Esophagus mucosa (tissue), 1 donor: ENCODE measurements at regions not wholly inside any gene's neighbourhood (a gene's known extent, or its start where the extent isn't known, plus 50 kb on each side); places are given as distances from the start of the nearest gene placed in this dataset.
"Not testable (repeated sequence)": the region's sequence is repeated elsewhere in the genome, so short reads cannot be mapped to it uniquely, and the experiment has no call there.

Experiments used
- ATAC-seq: fragments of 200-7000 bp; cut with Tn5 transposase; one replicate; pipeline ENCODE4 v1.9.1; 2020
- donor health status: DM: yes; HTN: yes; CAD: no.

DNA sequence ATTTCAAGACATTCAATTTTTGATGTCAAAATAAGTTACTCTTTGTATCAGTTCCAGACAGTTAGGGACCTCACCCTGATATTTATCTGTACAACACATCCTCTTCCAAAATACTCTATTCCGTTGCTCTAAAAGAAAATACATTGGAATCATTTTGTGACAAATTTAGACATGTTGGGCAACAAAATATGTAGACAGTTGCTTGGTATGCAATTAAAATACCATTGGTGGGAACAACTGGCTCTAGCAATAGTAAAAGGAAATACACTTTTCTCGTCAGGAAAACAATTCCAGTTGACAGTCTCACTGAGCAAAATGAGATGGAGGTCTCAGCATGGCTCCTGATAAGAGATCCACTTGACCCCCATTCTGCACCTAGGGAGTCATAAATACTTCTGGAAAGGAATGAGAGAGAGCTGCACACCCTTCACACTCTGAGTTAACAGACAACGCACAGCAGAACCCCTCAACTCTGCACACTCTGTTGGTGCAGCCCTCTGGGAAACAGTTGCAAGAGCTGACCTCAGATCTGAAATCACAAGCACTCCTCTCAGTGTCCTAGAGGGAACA, 171.3 kb upstream of the NT5E start:
- ATAC-seq, result no peak

DNA sequence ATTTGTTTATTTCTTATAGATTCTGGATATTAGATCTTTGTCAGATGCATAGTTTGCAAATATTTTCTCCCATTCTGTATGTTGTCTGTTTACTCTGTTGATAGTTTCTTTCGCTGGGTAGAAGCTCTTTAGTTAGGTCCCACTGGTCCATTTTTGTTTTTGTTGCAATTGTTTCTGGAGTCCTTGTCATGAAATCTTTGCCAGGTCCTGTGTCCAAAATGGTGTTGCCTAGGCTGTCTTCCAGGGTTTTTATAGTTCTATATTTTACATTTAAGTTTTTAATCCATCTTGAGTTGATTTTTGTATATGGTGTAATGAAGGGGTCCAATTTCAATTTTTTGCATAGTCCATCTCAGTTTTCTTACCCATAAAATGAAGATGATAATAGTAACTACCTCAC, 173.9 kb upstream of the NT5E start:
- not testable (repeated sequence) for ATAC-seq

DNA sequence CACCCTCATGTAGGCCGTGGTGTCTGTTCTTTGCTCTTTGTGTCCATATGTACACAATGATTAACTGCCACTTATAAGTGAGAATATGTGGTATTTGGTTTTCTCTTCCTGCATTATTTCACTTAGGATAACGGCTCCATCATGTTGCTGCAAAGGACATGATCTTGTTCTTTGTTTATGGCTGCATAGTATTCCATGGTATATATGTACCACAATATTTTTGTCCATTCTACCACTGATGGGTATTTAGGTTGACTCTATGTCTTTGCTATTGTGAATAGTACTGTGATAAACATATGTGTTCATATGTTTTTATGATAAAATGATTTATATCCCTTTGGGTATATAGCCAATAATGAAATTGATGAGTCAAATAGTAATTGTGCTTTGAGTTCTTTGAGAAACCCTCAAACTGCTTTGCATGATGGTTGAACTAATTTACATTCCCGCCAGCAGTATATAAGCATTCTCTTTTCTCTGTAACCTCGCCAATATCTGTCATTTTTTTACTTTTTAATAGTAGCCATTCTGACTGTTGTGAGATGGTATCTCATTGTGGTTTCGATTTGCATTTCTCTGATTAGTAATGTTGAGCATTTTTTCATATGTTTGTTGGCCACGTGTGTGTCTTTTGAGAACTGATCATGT, 174.4 kb upstream of the NT5E start:
- no peak for ATAC-seq

DNA sequence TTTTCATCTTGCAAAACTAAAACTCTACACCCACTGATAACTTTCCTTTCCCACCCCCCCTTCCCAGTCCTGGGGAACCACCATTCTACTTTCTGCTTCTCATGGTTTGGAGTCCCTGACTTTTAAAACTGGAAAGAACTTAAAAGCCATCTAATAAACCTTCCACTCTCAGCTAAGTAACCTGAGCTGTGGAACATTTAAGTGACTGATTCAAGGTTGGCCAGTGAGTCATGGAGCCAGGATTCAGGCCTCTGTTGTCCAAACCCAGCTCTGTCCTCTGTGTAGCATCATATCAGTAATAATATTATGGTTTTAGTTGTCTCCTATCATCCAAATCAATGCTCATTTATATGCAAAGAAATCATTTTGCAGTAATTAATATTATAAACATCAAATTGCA, 176.0 kb upstream of the NT5E start:
- ATAC-seq, result no peak

DNA sequence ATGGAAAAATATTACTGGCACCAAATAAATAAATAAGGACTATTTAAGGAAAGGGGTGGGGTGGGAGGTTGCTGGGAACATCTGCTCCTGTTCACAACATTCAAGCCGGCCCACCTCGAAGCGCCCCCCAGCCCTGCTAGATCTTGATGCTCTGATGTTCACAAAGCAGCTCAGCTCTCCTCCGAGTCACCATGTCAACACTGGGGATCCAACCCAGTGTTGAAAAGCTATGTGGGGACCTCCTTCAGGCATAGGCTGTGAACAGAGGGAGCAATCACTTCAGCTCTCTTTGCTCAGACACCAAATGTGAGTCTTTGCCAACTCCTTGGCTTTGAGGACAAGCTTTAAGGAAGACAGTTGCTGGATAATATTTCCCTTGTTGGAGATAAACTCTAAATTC, 176.8 kb upstream of the NT5E start:
- ATAC-seq, result no peak

DNA sequence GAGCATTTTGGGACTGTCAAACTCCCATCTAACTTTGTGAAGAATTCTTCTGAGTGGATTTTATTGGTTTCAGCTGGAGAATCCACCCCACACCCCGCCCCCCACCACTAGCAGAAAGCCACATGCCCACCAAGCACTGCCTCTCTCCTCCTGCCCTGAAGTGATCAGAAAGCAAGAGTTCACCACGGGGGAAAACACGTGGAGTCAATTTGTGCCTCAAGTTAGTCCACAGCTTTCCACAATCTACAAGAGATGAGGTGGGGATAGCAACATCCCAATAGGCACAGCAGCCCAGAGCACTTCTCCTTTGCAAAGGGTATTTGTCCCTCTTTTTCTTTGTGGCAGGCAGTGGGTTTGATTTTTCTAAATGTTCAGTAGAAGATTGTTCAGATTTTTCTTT, 177.3 kb upstream of the NT5E start:
- ATAC-seq, result no peak

DNA sequence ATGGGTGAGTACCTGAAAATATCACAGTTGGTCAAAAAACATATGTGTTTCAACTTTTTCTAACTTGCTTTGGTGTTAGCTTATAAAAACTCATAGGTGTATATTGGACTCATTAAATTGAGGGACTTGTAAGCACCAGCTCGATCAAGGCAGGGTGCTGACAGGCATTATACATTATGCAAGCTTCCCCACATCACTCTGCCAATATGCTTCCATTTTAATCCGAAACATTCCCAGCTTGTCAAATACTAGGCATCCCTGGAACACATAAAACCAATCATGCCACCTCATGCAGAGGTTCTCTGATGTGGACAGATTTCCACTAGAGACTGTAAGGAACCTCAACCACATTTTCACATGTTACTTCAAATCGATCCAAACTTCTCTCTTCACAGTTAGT, 187.3 kb upstream of the NT5E start:
- no peak for ATAC-seq

DNA sequence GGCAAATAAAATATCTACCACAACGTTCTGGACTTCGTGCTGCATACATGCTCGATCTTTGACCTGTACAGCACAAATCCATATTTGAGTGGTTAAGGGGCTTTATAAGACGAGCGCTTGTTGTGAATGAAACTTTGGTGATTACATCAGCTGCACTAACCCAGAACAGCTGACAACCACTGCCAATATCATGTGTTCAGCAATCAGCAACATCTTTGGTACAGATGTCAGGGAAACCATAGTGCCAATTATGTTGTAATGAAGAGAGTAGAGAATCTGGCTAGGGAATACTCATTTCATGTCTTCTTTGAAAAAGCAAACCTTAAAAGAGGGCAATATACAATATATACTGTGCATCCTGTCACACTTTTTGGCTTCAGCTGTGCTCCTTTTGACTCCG, 188.6 kb upstream of the NT5E start:
- no peak for ATAC-seq

DNA sequence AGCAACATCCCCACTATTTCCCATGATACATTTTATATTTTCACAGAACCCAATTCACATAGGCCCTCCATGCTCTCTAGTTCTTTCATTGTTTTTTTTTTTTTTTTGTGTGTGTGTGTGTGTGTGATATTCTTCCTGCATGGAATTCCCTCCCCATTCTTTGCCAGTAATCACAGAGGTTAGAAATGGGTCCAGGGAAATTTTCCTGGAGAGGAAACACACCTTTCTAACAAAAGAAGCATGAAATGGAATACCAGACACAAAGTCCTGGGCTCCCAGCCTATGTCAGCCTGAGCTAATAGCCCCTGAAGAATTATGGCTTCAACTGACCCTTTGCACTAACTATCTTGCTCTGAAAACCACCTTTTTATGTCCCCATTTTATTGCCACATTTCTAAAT, 194.2 kb upstream of the NT5E start:
- no peak for ATAC-seq

DNA sequence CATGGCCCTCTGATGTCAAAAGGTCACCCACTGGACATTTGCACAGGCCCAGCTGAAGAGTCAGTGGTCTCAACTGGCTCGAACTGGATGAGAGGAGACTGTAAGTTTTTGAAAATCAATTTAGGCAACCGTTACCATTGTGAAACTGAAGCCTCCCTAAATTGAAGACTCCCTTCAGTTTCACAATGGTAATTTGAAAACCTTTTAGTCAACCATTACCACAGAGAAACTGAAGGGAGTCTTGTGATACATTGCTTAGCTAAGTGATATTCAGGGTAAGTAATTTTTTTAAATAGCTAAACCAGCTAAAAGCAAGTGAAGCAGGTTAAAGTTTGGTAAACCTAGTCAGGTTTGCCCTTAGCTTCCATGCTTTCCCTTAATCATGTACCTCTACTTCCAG, 197.3 kb upstream of the NT5E start:
- ATAC-seq, result no peak

DNA sequence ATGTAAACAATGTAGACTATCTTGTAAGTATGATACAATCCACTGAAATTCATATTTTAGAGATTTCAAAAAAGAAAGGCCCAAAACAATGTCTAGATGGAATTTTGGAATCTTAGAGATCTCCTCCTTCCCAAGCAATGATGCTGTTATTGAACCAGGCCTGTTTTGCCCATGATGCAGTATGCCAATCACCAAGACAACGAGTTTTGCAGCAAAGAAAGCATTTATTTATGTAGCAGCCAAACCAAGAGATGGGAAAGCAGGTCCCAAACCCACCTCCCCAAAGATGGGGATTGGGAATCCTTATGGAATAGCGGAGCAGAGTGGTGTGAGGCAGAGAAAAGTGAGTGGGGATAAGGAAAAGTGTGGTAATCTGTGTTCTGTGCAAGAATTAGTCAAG, 197.8 kb upstream of the NT5E start:
- ATAC-seq, result no peak

DNA sequence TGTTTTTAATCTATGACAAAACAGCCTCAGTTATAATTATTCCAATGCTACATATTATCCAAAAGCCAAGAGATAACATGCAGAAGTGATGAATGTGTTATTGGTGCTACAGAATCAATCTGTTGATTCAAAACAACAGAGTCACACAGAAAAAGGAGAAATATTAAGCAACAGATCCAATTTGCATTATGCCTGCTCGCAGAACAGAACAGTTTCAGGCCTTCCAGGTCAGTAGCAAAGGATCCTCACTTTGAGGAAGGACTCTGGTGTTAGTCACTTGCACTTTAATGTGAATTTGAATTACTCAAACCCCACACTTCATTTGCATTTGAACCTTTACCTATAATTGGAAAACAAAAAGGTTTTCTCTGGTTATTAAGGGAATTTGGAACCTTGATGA, 198.6 kb upstream of the NT5E start:
- no peak for ATAC-seq

DNA sequence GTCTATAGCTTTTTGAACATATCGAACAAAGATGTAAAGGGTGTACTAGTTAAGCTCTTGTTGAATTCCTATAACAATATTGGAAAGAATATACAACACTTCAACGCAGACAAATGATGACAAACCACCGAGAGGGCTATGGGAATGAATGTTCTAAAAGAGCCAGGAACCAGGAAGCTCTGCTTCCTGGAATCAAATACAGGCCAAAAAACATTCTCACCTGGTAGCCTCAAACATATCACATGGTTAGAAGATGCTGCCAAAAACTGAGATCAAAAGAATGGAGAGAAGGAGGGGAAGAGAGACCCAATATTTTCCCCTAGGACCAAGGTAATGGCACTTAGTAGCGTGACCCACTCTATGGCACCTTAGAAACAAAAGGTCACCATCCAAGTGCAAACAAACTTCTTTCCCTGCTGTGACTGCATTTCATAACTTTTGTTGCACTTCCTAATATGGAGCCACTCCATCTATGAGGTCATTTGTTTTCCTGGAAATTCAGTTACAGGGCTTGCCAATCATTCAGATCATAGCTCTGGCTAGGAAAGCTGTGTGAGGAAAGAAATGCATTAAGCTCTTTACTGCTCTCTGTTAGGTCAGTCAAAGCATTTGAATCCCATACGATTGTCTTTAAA, 199.2 kb upstream of the NT5E start:
- ATAC-seq, result no peak

DNA sequence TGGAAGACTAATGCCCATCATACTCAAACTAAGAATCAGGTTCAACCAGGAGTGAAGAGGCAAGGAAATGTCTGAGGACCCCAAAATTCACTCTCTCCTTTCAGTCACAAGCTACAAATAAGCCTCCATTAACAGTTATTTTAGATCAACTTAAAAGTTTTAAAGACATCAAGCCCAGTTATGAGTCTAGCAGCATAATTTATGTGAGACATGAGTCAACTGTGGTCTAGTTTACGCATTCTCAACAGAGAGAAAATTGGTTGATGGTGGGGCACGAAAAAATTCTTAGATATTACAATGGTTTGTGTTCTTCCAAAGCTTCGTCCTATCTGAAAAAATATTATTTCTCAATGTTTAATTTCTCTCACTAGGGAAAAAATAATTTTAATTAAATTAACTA, 204.9 kb upstream of the NT5E start:
- no peak for ATAC-seq

DNA sequence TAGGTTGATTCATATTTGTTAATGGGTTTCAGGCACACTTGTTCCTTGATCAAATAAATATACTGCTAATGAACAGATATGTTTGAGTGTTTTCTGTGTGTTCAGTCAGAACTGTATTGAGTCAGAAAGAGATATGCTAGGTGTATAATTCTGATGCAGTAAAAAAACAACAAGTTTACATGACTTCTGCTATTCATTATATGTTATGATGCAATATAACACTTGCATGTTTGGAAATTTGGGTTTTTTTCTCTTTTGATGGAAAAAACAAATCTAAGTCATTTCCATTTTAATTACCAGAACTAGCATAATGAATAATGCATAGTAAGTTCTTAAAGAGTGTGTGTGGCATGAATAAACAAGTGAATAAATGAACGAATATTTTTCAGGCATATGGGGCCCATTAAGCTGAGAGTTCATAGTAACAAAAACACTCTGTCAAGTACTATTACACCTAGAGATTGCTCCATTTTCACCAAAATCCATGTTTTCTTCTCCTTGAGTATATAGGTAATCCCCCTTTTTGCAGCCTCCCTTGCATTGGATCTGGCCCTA, 208.3 kb upstream of the NT5E start:
- ATAC-seq, result no peak

DNA sequence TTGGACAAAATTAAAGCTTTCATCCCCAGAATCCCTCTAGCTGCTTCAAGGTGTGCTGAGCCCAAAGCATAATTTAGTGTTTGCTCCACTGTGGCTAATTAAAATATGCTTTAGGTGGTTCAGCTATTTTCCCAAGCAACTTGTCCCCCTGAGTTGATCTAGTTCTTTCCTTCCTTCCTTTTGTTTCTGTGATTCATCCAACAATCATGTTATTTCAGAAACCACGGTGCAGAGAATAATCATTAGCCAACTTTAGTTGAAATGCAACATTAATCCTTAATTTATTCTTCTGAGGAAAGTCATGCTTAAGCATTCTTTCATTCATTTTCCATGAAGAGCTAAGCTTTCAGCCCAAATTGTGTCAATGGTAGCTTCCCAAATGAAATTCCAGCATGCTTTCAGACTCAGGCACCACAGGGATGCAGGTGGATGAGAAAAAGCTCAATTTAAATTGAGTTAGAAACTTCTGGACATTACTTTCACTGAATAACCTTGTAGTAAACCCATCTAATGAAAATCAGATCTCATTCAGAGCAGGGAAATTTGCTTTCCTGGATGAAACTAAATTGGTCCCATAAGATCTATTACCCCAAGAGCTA, 209.0 kb upstream of the NT5E start:
- no peak for ATAC-seq

DNA sequence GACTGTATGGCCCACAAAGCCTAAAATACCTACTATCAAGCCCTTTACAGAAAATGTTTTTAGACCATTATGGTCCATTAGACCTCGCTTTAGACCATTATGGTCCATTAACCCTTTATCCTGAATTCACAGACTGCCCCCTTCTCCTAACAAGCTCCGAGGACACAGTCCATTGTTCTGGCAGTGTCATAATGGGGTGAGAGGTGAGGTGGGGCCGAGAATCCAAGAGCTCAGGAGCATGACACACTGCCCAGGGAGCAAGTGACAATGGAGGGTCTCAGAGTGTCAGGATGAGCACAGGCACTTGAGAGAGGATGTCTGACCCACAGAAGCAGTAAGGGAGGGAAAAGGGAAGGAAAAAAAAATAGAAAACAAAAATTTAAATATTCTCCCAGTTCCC, 212.4 kb upstream of the NT5E start:
- ATAC-seq, result no peak

DNA sequence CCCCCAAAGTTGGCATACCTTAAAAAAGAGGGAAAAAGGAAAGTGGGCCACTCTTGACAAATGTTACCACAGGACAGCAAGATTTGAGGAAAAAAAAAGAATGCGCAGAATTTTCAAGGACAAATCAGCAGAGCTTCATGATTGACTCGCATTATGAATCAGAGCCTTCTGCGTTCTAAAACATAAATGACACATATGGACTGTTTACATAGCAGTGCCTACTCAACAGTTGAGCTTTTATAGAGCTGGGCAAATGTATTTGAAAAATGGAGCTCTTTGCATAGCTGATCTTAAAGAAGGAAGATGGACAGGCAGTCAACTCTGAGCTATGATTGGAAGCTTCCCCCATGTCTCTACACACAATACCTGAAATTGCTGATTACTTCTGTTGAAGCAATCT, 213.2 kb upstream of the NT5E start:
- ATAC-seq, result no peak

DNA sequence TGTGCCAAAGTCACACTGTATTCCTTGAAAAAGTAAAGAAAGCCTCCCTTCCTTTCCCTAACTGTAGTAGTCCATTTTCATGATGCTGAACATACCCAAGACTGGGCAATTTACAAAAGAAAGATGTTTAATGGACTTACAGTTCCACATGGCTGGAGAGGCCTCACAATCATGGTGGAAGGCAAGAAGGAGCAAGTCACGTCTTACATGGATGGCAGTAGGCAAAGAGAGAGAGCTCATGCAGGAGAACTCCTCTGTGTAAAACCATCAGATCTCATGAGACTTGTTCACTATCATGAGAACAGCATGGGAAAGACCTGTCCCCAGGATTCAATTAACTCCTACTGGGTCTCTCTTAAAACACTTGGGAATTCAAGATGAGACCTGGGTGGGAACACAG, 222.5 kb upstream of the NT5E start:
- ATAC-seq, result not testable (repeated sequence)

DNA sequence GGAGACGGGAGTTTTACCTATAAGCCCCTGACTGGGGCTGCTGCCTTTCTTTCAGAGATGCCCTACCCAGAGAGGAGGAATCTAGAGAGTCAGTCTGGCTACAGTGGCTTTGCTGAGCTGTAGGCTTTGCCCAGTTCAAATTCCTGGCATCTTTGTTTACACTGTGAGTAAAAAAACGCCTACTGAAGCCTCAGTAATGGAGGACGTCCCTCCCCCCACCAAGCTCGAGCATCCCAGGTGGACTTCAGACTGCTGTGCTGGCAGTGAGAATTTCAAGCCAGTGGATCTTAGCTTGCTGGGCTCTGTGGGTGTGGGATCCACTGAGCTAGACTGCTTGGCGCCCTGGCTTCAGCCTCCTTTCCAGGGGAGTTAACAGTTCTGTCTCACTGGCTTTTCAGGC, 237.1 kb upstream of the NT5E start:
- not testable (repeated sequence) for ATAC-seq

DNA sequence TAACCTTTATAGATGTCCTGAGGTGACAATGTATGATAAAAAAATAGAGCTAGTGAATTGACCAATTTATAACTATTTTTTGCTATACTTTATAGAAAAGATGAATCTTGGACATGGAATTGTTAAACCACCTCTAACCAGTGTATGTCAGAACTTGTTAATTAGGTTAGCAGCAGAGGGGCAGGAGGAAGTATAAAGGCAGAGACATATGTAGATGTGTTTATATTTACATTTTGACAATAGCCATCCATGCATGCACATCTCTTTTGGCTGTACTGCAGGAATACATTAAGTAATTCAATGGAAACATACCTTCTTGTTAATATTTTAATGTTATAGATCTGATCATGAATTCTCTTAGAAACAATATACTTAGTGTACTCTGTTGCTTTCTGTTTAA, 254.6 kb upstream of the NT5E start:
- no peak for ATAC-seq

DNA sequence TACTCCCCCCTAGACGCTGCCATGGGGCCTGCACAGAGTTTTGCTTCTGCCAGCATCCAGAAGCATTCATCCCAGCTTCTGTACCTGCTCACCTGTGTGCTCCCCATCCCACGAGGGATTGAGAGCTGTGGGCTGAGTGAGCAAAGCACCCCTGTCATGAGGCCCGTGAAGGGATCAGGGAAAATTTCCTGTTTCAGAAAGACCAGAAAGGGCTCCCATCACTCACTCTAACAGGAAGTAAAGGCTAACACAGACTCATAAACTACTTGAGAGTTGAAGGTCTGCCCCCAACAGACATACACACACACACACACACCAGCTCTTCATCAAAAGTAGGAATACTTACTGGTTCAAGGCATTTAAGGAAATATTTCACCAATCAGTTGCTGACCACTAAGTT, 256.5 kb upstream of the NT5E start:
- no peak for ATAC-seq

DNA sequence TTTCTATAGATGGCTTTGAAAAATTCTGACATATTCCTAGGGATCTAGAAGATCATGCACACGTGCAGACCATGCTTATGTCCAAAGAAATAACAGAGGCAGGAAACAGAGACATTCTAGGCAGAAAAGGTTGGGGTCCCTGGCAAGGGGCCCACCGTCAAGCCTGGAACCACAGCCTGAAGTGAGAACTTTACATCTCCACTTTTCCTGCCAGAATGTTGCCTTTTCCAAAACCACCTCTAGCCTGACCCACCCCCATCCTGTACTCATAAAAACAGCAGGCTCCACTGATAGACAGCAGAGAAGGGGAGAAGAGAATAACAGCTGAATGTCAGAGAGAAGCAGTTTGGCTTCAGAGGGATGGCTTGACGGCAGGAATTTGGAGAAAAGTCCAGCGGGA, 257.3 kb upstream of the NT5E start:
- no peak for ATAC-seq

DNA sequence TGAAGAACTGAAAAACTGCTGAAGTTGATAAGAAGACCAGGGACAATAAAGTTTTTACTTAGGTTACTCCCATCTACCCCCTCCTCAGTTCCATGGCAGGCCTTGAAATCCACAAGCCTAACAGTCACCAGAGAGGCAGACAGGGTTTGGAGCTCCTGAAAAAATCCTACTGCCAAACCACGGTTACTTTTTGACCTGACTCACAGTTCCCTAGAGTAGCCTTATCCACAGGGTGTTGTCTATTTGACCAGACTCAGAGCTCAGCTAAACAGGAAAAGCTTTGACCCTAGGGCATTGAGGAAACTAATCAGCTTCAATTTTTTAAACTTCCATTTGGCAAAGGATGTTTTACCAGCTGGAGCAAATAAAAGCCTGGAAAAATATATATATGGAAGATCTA, 257.7 kb upstream of the NT5E start:
- no peak for ATAC-seq
